ENCODE measurements at regions not wholly inside any gene's neighbourhood (a gene's known extent, or its start where the extent isn't known, plus 50 kb on each side); places are given as distances from the start of the nearest gene placed in this dataset.

- whole genome bisulfite sequencing, 2 experiments (ENCODE audit: low coverage in 1 of 2, low lambda C conversion rate in 2 of 2, missing lambda C conversion rate in 2 of 2), result 15 to 16% methylated on average over 3 of the region's 3 CpGs
- Histone ChIP-seq H3K4me2 (ENCODE audit: unreplicated experiment) (no peak overlapping the region), H2AFZ (no peak overlapping the region), H3K9me2 (ENCODE audit: insufficient read depth) (no peaks in the 10 kb centered on the region), H3K4me3 (no peak overlapping the region), H3K27ac (no peak overlapping the region), H3F3A (ENCODE audit: insufficient read depth) (no peaks in the 10 kb centered on the region), H3K9ac (no peak overlapping the region), H3K79me2 (ENCODE audit: insufficient read depth) (no peaks in the 10 kb centered on the region), H3K36me3 (ENCODE audit: low read depth) (no peaks in the 10 kb centered on the region), H4K20me1 (ENCODE audit: insufficient read depth) (no peaks in the 10 kb centered on the region), H3K9me3 (ENCODE audit: low read depth) (no peaks in the 10 kb centered on the region), H3K27me3 (replicated peaks; ENCODE audit: insufficient read depth) (no peaks in the 10 kb centered on the region), H3K4me1 (ENCODE audit: insufficient read depth) (peaks cover 3% of the 10 kb centered on the region; the same call in 1 of the 2 replicates)
- no peak for DNase-seq
- in situ Hi-C loops (cut with MboI), result no loop called here
- TF ChIP-seq EZH2phosphoT487 (IDR thresholded peaks at IDR 0.05; ENCODE audit: insufficient read depth, low read depth) (no peak), EZH2 (IDR thresholded peaks at IDR 0.05; ENCODE audit: insufficient read depth, poor library complexity, severe bottlenecking) (no peak)
Observed at GRCh38 chr1:65077369-65077768, 70.6 kb upstream of the AK4 start.

GRCh38 chr1:65079941-65080340 is 68.1 kb upstream of the AK4 start:
- peaks cover 3% of the 10 kb centered on the region; the same call in 1 of the 2 replicates for H3K4me1 ChIP-seq (ENCODE audit: insufficient read depth)
- no peaks in the 10 kb centered on the region for H3K9me3 ChIP-seq (ENCODE audit: low read depth)
- TF ChIP-seq EZH2 (IDR thresholded peaks at IDR 0.05; ENCODE audit: insufficient read depth, poor library complexity, severe bottlenecking) (no peak), EZH2phosphoT487 (IDR thresholded peaks at IDR 0.05; ENCODE audit: insufficient read depth, low read depth) (no peak)
- H3F3A ChIP-seq (ENCODE audit: insufficient read depth), result no peaks in the 10 kb centered on the region
- H3K9ac ChIP-seq, result no peak overlapping the region
- no peaks in the 10 kb centered on the region for H3K36me3 ChIP-seq (ENCODE audit: low read depth)
- no peaks in the 10 kb centered on the region for H3K79me2 ChIP-seq (ENCODE audit: insufficient read depth)
- H3K9me2 ChIP-seq (ENCODE audit: insufficient read depth), result no peaks in the 10 kb centered on the region
- peak; percentile 74 for DNase-seq
- H4K20me1 ChIP-seq (ENCODE audit: insufficient read depth), result no peaks in the 10 kb centered on the region
- H3K27me3 ChIP-seq (replicated peaks; ENCODE audit: insufficient read depth), result no peaks in the 10 kb centered on the region
- 50 to 58% methylated on average over 5 of the region's 5 CpGs for WGBS, 2 experiments (ENCODE audit: low coverage in 1 of 2, low lambda C conversion rate in 2 of 2, missing lambda C conversion rate in 2 of 2)
- no peak overlapping the region for H3K27ac ChIP-seq
- in situ Hi-C loops (cut with MboI), result no loop called here
- H3K4me3 ChIP-seq, result no peak overlapping the region
- H3K4me2 ChIP-seq (ENCODE audit: unreplicated experiment), result no peak overlapping the region
- H2AFZ ChIP-seq, result no peak overlapping the region

GRCh38 chr1:65082346-65083040 is 65.5 kb upstream of the AK4 start:
- no peaks in the 10 kb centered on the region for H3K9me2 ChIP-seq (ENCODE audit: insufficient read depth)
- in situ Hi-C loops (cut with MboI), result no loop called here
- H3K27me3 ChIP-seq (replicated peaks; ENCODE audit: insufficient read depth), result no peaks in the 10 kb centered on the region
- H3K4me1 ChIP-seq (ENCODE audit: insufficient read depth), result peaks cover 3% of the 10 kb centered on the region; the same call in 1 of the 2 replicates
- no peak for DNase-seq
- no peaks in the 10 kb centered on the region for H3K79me2 ChIP-seq (ENCODE audit: insufficient read depth)
- H3K9me3 ChIP-seq (ENCODE audit: low read depth), result no peaks in the 10 kb centered on the region
- no peaks in the 10 kb centered on the region for H4K20me1 ChIP-seq (ENCODE audit: insufficient read depth)
- no peak overlapping the region for H3K27ac ChIP-seq
- no peak overlapping the region for H2AFZ ChIP-seq
- no peaks in the 10 kb centered on the region for H3K36me3 ChIP-seq (ENCODE audit: low read depth)
- 88 to 91% methylated on average over 6 of the region's 6 CpGs for WGBS, 2 experiments (ENCODE audit: low coverage in 1 of 2, low lambda C conversion rate in 2 of 2, missing lambda C conversion rate in 2 of 2)
- TF ChIP-seq EZH2phosphoT487 (IDR thresholded peaks at IDR 0.05; ENCODE audit: insufficient read depth, low read depth), result no peak
- TF ChIP-seq EZH2 (IDR thresholded peaks at IDR 0.05; ENCODE audit: insufficient read depth, poor library complexity, severe bottlenecking), result no peak
- no peaks in the 10 kb centered on the region for H3F3A ChIP-seq (ENCODE audit: insufficient read depth)
- no peak overlapping the region for H3K4me2 ChIP-seq (ENCODE audit: unreplicated experiment)
- H3K9ac ChIP-seq, result no peak overlapping the region
- no peak overlapping the region for H3K4me3 ChIP-seq

- Histone ChIP-seq H3K9me2 (ENCODE audit: insufficient read depth) (no peaks in the 10 kb centered on the region), H3K4me1 (ENCODE audit: insufficient read depth) (peaks cover 3% of the 10 kb centered on the region; the same call in 1 of the 2 replicates), H4K20me1 (ENCODE audit: insufficient read depth) (no peaks in the 10 kb centered on the region), H3K4me2 (ENCODE audit: unreplicated experiment) (no peak overlapping the region), H3F3A (ENCODE audit: insufficient read depth) (no peaks in the 10 kb centered on the region), H3K79me2 (ENCODE audit: insufficient read depth) (no peaks in the 10 kb centered on the region), H3K27me3 (replicated peaks; ENCODE audit: insufficient read depth) (no peaks in the 10 kb centered on the region), H3K9me3 (ENCODE audit: low read depth) (no peaks in the 10 kb centered on the region), H3K4me3 (no peak overlapping the region), H3K27ac (no peak overlapping the region), H2AFZ (no peak overlapping the region; the same call in 1 of the 2 replicates), H3K36me3 (ENCODE audit: low read depth) (no peaks in the 10 kb centered on the region), H3K9ac (no peak overlapping the region)
- in situ Hi-C loops (cut with MboI), result no loop called here
- DNase-seq, result peak; percentile 50
- 51 to 54% methylated on average over 4 of the region's 4 CpGs for WGBS, 2 experiments (ENCODE audit: low coverage in 1 of 2, low lambda C conversion rate in 2 of 2, missing lambda C conversion rate in 2 of 2)
- TF ChIP-seq EZH2 (IDR thresholded peaks at IDR 0.05; ENCODE audit: insufficient read depth, poor library complexity, severe bottlenecking) (no peak), EZH2phosphoT487 (IDR thresholded peaks at IDR 0.05; ENCODE audit: insufficient read depth, low read depth) (no peak)
Observed at GRCh38 chr1:65083263-65083896, 64.6 kb upstream of the AK4 start.

All from GM23248 (cell line).